K562 (cell line): ENCODE measurements at regions not wholly inside any gene's neighbourhood (a gene's known extent, or its start where the extent isn't known, plus 50 kb on each side); places are given as distances from the start of the nearest gene placed in this dataset.

Experiments
- ATAC-seq: fragments of 200-7000 bp; cut with Tn5 transposase; 3 replicates; pipeline ENCODE4 v1.9.1; 2020; ENCODE audit warnings: moderate library complexity
- BruUV-seq: library from RNA; stranded (reverse); fragments of 400-500 nt; replicated peaks from 2 replicates; lab custom pipeline; 2021; lab: Mats Ljungman, UMichigan
- CTCF ChIA-PET: fragments of 300-600 bp; formaldehyde crosslinking; extraction: SDS; loops from one replicate; lab custom pipeline; 2021; ENCODE audit warnings: low intra/inter-chr PET ratio; lab: Yijun Ruan, JAX
- POLR2A ChIA-PET: fragments of 300-600, 350-650 bp; sonication (Branson Sonifier 250); formaldehyde crosslinking; extraction: SDS; loops from one replicate; lab custom pipeline; 2021; ENCODE audit warnings: antibody characterized with exemption, inconsistent platforms; lab: Yijun Ruan, JAX
- DNase-seq, 4 experiments: peaks; one replicate each; pipeline versions ENCODE4 v3.0.0 to v3.0.0-alpha.2; 2011 to 2018; ENCODE audit warnings: low spot score in 3 of 4, mixed read lengths in 3 of 4; ENCODE audit errors: extremely low read depth in 1 of 4
- FAIRE-seq: peaks from 2 replicates; lab custom pipeline; 2011; peaks lifted over from hg19 to GRCh38; lab: Jason Lieb, UNC
- H2AFZ ChIP-seq: 2 replicates; pipeline ENCODE4 v1.6.0; 2011; ENCODE audit warnings: low read depth, low read length, control low read depth, inconsistent platforms
- H3K27ac ChIP-seq: fragments of 200-600 bp; 3 replicates; pipeline ENCODE4 v1.8.0; 2011; ENCODE audit warnings: low read depth, mild to moderate bottlenecking, control low read depth, inconsistent platforms, low read length, moderate library complexity, mixed read lengths; ENCODE audit errors: extremely low read depth
- H3K27me3 ChIP-seq, 2 experiments: fragments of 300-600 bp in 1 of 2; 2 replicates in 1 of 2; 3 replicates in 1 of 2; pipeline versions ENCODE4 v1.6.0 to v1.8.0; 2011; ENCODE audit warnings: inconsistent platforms in 2 of 2, low read length in 2 of 2, mild to moderate bottlenecking in 1 of 2, mixed read lengths in 1 of 2, moderate library complexity in 1 of 2; ENCODE audit not compliant: control insufficient read depth in 2 of 2, insufficient read depth in 2 of 2
- H3K36me3 ChIP-seq: fragments of 300-600 bp; 3 replicates; pipeline ENCODE4 v1.8.0; 2011; ENCODE audit warnings: mild to moderate bottlenecking, low read length, inconsistent platforms; ENCODE audit not compliant: control insufficient read depth, insufficient read depth
- H3K4me1 ChIP-seq, 2 experiments: fragments of 200-600 bp in 1 of 2; replicated peaks in 1 of 2; 2 replicates in 1 of 2; 3 replicates in 1 of 2; pipeline versions ENCODE4 v1.5.1 to v1.8.0; 2011; ENCODE audit warnings: inconsistent platforms in 2 of 2, low read length in 2 of 2, mild to moderate bottlenecking in 1 of 2, mixed read lengths in 1 of 2, moderate library complexity in 1 of 2; ENCODE audit not compliant: control insufficient read depth in 2 of 2, insufficient read depth in 2 of 2
- H3K4me2 ChIP-seq: 2 replicates; pipeline ENCODE4 v1.6.1; 2011; ENCODE audit warnings: low read length, control low read depth, inconsistent platforms, mixed read lengths; ENCODE audit not compliant: insufficient read depth
- H3K4me3 ChIP-seq: fragments of 200-600 bp; sonication (generic), shearing (Covaris generic); 2 replicates; pipeline ENCODE4 v1.5.1; 2016; ENCODE audit warnings: control low read depth, inconsistent platforms
- H3K79me2 ChIP-seq: fragments of 200-600 bp; 3 replicates; pipeline ENCODE4 v1.8.0; 2011; ENCODE audit warnings: low read length, inconsistent platforms; ENCODE audit not compliant: control insufficient read depth, insufficient read depth
- H3K9ac ChIP-seq, 2 experiments: 2 replicates each; pipeline versions ENCODE4 v1.6.0 to v1.6.1; 2011; ENCODE audit warnings: low read depth in 2 of 2, low read length in 2 of 2, control low read depth in 1 of 2, inconsistent platforms in 1 of 2, mild to moderate bottlenecking in 1 of 2, mixed read lengths in 1 of 2; ENCODE audit not compliant: insufficient read depth in 1 of 2
- H3K9me1 ChIP-seq: one replicate; pipeline ENCODE4 v1.6.0; 2011; ENCODE audit warnings: inconsistent platforms, mild to moderate bottlenecking, low read length, moderate library complexity; ENCODE audit not compliant: control insufficient read depth, insufficient read depth
- H3K9me3 ChIP-seq: replicated peaks from 2 replicates; pipeline ENCODE4 v1.5.1; 2011; ENCODE audit warnings: low read depth, low read length, inconsistent platforms; ENCODE audit not compliant: control insufficient read depth, insufficient read depth
- H4K20me1 ChIP-seq: replicated peaks from 2 replicates; pipeline ENCODE4 v1.6.1; 2011; ENCODE audit warnings: low read length, inconsistent platforms, mixed read lengths; ENCODE audit not compliant: control insufficient read depth, insufficient read depth
- BHLHE40 ChIP-seq: IDR thresholded peaks from 2 replicates; pipeline ENCODE4 v1.6.1; 2011; ENCODE audit warnings: low read length, improper control_type of control experiment
- BRD4 ChIP-seq: fragments of 200-600 bp; sonication (generic); IDR thresholded peaks from 2 replicates; pipeline ENCODE4 v1.6.1; 2017; ENCODE audit warnings: inconsistent platforms
- CHD1 ChIP-seq: fragments of 200-600 bp; sonication (generic); IDR thresholded peaks from one replicate; pipeline ENCODE4 v1.6.1; 2012; ENCODE audit warnings: mild to moderate bottlenecking, moderate library complexity, low read length, inconsistent platforms
- CHD4 ChIP-seq: fragments of 200-600 bp; sonication (generic); IDR thresholded peaks from 3 replicates; pipeline ENCODE4 v1.6.1; 2012; ENCODE audit warnings: low read depth, mild to moderate bottlenecking, mixed read lengths, low read length, inconsistent platforms; ENCODE audit not compliant: insufficient read depth, insufficient replicate concordance, poor library complexity, severe bottlenecking
- CTBP1 ChIP-seq: fragments of 450-650 bp; IDR thresholded peaks from 2 replicates; pipeline ENCODE4 v1.6.1; 2016; ENCODE audit warnings: borderline replicate concordance
- E2F3 ChIP-seq: fragments of 250-450 bp; sonication (Bioruptor Pico); IDR thresholded peaks from 2 replicates; pipeline ENCODE4 v1.4.0; 2020; ENCODE audit warnings: mild to moderate bottlenecking
- HNRNPL ChIP-seq: fragments of 200-400 bp; formaldehyde crosslinking; IDR thresholded peaks from 2 replicates; pipeline ENCODE4 v1.6.1; 2017; ENCODE audit warnings: low read depth, mild to moderate bottlenecking, low read length
- KLF6 ChIP-seq: fragments of 250-450 bp; sonication (Bioruptor Pico); IDR thresholded peaks from 2 replicates; pipeline ENCODE4 v1.4.0; 2020; ENCODE audit warnings: mild to moderate bottlenecking, moderate library complexity, borderline replicate concordance
- MTA2 ChIP-seq: fragments of 450-650 bp; IDR thresholded peaks from 2 replicates; pipeline ENCODE4 v1.6.1; 2016; ENCODE audit warnings: low read depth
- NCOR1 ChIP-seq: fragments of 450-650 bp; IDR thresholded peaks from 2 replicates; pipeline ENCODE4 v1.6.1; 2016; ENCODE audit warnings: mild to moderate bottlenecking, moderate library complexity
- POLR2G ChIP-seq: fragments of 200-400 bp; formaldehyde crosslinking; IDR thresholded peaks from 2 replicates; pipeline ENCODE4 v1.6.1; 2017; ENCODE audit warnings: low read depth, mild to moderate bottlenecking, antibody characterized with exemption, low read length, moderate library complexity
- SAP30 ChIP-seq: fragments of 200-600 bp; sonication (generic); IDR thresholded peaks from 2 replicates; pipeline ENCODE4 v1.6.1; 2012; ENCODE audit warnings: borderline replicate concordance, low read depth, mild to moderate bottlenecking, moderate library complexity, low read length, control low read depth, inconsistent platforms; ENCODE audit not compliant: insufficient read depth, poor library complexity, severe bottlenecking
- SIX5 ChIP-seq, 2 experiments: IDR thresholded peaks; 2 replicates each; pipeline ENCODE4 v1.6.1; 2011; ENCODE audit warnings: low read length in 2 of 2, borderline replicate concordance in 1 of 2, low read depth in 1 of 2, mild to moderate bottlenecking in 1 of 2, moderate library complexity in 1 of 2; ENCODE audit not compliant: insufficient read depth in 1 of 2
- ZNF584 ChIP-seq: fragments of 200-800 bp; sonication (Bioruptor generic); IDR thresholded peaks from 2 replicates; pipeline ENCODE4 v1.6.1; 2016; ENCODE audit warnings: low read depth, mild to moderate bottlenecking, missing genetic modification characterization, missing compliant biosample characterization
- WGBS: fragments of 100-300 bp; shearing (Covaris generic); methylation state at CpG from one replicate; pipeline ENCODE4 v1.1.6; 2016; ENCODE audit warnings: low coverage, mixed read lengths; ENCODE audit not compliant: insufficient coverage; ENCODE audit errors: missing lambda C conversion rate; 5-methylcytosine and 5-hydroxymethylcytosine counted together
- in situ Hi-C: fragments of 300-500 bp; cut with MboI; formaldehyde crosslinking; loops from 4 replicates; pipeline ENCODE4 v1.15.0; 2018; ENCODE audit warnings: inconsistent platforms, mixed read lengths
- intact Hi-C: fragments of 100-400 bp; cut with micrococcal nuclease; formaldehyde crosslinking; loops from 2 replicates; pipeline ENCODE4 v1.14.2; 2022
- TF ChIP-seq, protein P1 (sequence below), 2 experiments: IDR thresholded peaks; 2 replicates each; pipeline ENCODE4 v1.6.1; 2011; ENCODE audit warnings: borderline replicate concordance in 1 of 2, control low read depth in 1 of 2, low read depth in 1 of 2, low read length in 1 of 2, mild to moderate bottlenecking in 1 of 2, mixed read lengths in 1 of 2, moderate library complexity in 1 of 2; ENCODE audit not compliant: insufficient read depth in 1 of 2, insufficient read length in 1 of 2, poor library complexity in 1 of 2, severe bottlenecking in 1 of 2; ENCODE audit errors: extremely low read depth in 1 of 2
- TF ChIP-seq, protein P2 (sequence below): fragments of 450-650 bp; IDR thresholded peaks from 2 replicates; pipeline ENCODE4 v1.6.1; 2017; ENCODE audit warnings: antibody characterized with exemption, mild to moderate bottlenecking
- TF ChIP-seq, protein P3 (sequence below): sonication (generic); formaldehyde crosslinking; IDR thresholded peaks from 2 replicates; pipeline ENCODE4 v1.8.1; 2023; ENCODE audit warnings: mild to moderate bottlenecking, missing genetic modification reagents, moderate library complexity

DNA sequence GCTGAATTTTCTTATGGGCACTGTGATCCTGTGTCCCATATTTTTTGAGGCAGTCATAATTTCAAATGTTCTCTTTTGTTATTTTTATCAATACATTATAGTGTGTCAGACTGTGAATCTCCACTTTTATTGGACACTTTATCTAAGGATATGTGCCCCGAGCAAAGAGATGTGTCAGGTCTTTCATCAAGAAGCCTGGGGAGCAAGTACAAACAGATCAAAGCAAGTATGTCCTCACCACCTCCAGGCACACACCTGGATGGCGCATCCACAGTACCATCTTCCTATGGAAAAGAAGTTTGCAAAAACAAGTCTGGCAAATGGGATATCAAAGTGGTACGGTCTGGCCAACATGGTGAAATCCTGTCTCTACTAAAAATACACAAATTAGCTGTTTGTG, 81.0 kb upstream of the ZNF236 start:
- Histone ChIP-seq H3K9ac (no peak overlapping the region), H3K4me3 (no peak overlapping the region), H3K36me3 (no peaks in the 10 kb centered on the region), H3K27ac (no peak overlapping the region), H3K27me3 (peaks cover under 1 to 2% of the 10 kb centered on the region in 2 experiments; a peak in 1 of 5 replicates), H4K20me1 (no peaks in the 10 kb centered on the region), H3K9me1 (no peaks in the 10 kb centered on the region), H3K79me2 (no peaks in the 10 kb centered on the region), H2AFZ (no peak overlapping the region), H3K9me3 (no peaks in the 10 kb centered on the region), H3K4me2 (no peak overlapping the region), H3K4me1 (no peaks in the 10 kb centered on the region; a peak in 1 of 5 replicates)
- 0% methylated on average over 3 of the region's 3 CpGs for WGBS
- in situ Hi-C loops (no loop called here), intact Hi-C loops (no loop called here)
- no TSS peak for BruUV-seq
- ChIA-PET POLR2A (no interaction called here), CTCF (no interaction called here)
- ATAC-seq (no peak), DNase-seq (no peak), FAIRE-seq (no peak)
- no peak for TF ChIP-seq BRD4
- TF ChIP-seq CHD1 = no peak
- TF ChIP-seq HNRNPL = no peak
- no peak for TF ChIP-seq E2F3 (CRISPR knock-in tag)
- TF ChIP-seq ZNF584 (CRISPR knock-in tag) = no peak
- no peak for TF ChIP-seq CTBP1
- TF ChIP-seq MTA2 = no peak
- no peak for TF ChIP-seq SAP30
- TF ChIP-seq NCOR1 = no peak
- TF ChIP-seq BHLHE40 = no peak
- TF ChIP-seq POLR2G = no peak
- TF ChIP-seq, protein P1, sequence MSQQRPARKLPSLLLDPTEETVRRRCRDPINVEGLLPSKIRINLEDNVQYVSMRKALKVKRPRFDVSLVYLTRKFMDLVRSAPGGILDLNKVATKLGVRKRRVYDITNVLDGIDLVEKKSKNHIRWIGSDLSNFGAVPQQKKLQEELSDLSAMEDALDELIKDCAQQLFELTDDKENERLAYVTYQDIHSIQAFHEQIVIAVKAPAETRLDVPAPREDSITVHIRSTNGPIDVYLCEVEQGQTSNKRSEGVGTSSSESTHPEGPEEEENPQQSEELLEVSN (IDR thresholded peaks at IDR 0.05; ENCODE audit: borderline replicate concordance in 1 of 2, extremely low read depth in 1 of 2, insufficient read depth in 1 of 2, insufficient read length in 1 of 2, low read depth in 1 of 2, low read length in 1 of 2, poor library complexity in 1 of 2, severe bottlenecking in 1 of 2) = no peak
- TF ChIP-seq KLF6 (CRISPR knock-in tag) = no peak
- TF ChIP-seq, protein P2, sequence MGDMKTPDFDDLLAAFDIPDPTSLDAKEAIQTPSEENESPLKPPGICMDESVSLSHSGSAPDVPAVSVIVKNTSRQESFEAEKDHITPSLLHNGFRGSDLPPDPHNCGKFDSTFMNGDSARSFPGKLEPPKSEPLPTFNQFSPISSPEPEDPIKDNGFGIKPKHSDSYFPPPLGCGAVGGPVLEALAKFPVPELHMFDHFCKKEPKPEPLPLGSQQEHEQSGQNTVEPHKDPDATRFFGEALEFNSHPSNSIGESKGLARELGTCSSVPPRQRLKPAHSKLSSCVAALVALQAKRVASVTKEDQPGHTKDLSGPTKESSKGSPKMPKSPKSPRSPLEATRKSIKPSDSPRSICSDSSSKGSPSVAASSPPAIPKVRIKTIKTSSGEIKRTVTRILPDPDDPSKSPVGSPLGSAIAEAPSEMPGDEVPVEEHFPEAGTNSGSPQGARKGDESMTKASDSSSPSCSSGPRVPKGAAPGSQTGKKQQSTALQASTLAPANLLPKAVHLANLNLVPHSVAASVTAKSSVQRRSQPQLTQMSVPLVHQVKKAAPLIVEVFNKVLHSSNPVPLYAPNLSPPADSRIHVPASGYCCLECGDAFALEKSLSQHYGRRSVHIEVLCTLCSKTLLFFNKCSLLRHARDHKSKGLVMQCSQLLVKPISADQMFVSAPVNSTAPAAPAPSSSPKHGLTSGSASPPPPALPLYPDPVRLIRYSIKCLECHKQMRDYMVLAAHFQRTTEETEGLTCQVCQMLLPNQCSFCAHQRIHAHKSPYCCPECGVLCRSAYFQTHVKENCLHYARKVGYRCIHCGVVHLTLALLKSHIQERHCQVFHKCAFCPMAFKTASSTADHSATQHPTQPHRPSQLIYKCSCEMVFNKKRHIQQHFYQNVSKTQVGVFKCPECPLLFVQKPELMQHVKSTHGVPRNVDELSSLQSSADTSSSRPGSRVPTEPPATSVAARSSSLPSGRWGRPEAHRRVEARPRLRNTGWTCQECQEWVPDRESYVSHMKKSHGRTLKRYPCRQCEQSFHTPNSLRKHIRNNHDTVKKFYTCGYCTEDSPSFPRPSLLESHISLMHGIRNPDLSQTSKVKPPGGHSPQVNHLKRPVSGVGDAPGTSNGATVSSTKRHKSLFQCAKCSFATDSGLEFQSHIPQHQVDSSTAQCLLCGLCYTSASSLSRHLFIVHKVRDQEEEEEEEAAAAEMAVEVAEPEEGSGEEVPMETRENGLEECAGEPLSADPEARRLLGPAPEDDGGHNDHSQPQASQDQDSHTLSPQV = no peak
- TF ChIP-seq CHD4 = no peak
- TF ChIP-seq SIX5 (IDR thresholded peaks at IDR 0.05; ENCODE audit: borderline replicate concordance in 1 of 2, insufficient read depth in 1 of 2, low read depth in 1 of 2, low read length in 2 of 2) = no peak
- TF ChIP-seq, protein P3, sequence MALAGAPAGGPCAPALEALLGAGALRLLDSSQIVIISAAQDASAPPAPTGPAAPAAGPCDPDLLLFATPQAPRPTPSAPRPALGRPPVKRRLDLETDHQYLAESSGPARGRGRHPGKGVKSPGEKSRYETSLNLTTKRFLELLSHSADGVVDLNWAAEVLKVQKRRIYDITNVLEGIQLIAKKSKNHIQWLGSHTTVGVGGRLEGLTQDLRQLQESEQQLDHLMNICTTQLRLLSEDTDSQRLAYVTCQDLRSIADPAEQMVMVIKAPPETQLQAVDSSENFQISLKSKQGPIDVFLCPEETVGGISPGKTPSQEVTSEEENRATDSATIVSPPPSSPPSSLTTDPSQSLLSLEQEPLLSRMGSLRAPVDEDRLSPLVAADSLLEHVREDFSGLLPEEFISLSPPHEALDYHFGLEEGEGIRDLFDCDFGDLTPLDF (CRISPR knock-in tag) = no peak
